ENCODE measurements at regions not wholly inside any gene's neighbourhood (a gene's known extent, or its start where the extent isn't known, plus 50 kb on each side); places are given as distances from the start of the nearest gene placed in this dataset.

DNA sequence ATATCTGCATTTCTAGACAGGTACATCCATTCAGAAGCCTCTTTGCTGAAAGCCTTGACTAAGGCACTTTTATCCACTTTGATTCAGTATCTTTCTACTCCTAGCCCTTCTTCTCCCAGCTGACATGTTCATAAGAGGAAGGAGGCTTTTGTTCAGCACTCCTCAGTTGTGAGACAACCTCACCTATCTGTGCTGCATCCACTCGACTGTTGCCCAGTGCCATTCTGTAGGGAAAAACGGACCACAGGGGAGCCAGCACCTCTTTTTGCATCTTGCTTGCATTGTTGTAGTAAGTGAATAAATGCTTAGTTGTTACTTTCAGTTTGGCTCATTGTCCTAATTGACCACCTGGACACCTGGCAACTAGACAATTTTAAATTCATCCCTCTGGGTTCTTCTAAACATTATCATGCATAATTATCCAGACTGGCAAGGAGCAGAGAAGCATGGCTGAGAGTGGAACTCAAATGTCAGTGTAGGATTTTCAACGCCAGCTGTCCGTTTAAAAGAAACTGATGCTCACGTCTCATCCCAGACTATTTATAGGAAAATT, 83.8 kb upstream of the BOD1L1 start:
- H3K27ac ChIP-seq (ENCODE audit: low read depth in 2 of 2, low read length in 2 of 2) = no peak overlapping the region
- intact Hi-C loops (cut with DNase I) = no loop called here
- FAIRE-seq (no peak), DNase-seq (no peak)
- peaks cover 0 to 19% (median 6%) of the 10 kb centered on the region in 3 donors for H3K4me1 ChIP-seq (ENCODE audit: control insufficient read depth in 2 of 3, insufficient read depth in 2 of 3, low read depth in 1 of 3, low read length in 3 of 3)
- no peak overlapping the region for H3K9ac ChIP-seq (ENCODE audit: low read length in 3 of 3)
- no peaks in the 10 kb centered on the region for H3K36me3 ChIP-seq (ENCODE audit: control insufficient read depth in 2 of 3, insufficient read depth in 3 of 3, low read length in 3 of 3)
- H3K27me3 ChIP-seq (ENCODE audit: control insufficient read depth, insufficient read depth, low read length) = no peaks in the 10 kb centered on the region
- no peaks in the 10 kb centered on the region for H3K9me3 ChIP-seq (ENCODE audit: control insufficient read depth in 2 of 3, insufficient read depth in 1 of 3, low read length in 3 of 3)
- no peak overlapping the region for H3K4me3 ChIP-seq (ENCODE audit: low read length in 3 of 3)
- TF ChIP-seq, protein P1, sequence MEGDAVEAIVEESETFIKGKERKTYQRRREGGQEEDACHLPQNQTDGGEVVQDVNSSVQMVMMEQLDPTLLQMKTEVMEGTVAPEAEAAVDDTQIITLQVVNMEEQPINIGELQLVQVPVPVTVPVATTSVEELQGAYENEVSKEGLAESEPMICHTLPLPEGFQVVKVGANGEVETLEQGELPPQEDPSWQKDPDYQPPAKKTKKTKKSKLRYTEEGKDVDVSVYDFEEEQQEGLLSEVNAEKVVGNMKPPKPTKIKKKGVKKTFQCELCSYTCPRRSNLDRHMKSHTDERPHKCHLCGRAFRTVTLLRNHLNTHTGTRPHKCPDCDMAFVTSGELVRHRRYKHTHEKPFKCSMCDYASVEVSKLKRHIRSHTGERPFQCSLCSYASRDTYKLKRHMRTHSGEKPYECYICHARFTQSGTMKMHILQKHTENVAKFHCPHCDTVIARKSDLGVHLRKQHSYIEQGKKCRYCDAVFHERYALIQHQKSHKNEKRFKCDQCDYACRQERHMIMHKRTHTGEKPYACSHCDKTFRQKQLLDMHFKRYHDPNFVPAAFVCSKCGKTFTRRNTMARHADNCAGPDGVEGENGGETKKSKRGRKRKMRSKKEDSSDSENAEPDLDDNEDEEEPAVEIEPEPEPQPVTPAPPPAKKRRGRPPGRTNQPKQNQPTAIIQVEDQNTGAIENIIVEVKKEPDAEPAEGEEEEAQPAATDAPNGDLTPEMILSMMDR (IDR thresholded peaks at IDR 0.05; ENCODE audit: borderline replicate concordance, extremely low read depth, insufficient read depth) = no peak

DNA sequence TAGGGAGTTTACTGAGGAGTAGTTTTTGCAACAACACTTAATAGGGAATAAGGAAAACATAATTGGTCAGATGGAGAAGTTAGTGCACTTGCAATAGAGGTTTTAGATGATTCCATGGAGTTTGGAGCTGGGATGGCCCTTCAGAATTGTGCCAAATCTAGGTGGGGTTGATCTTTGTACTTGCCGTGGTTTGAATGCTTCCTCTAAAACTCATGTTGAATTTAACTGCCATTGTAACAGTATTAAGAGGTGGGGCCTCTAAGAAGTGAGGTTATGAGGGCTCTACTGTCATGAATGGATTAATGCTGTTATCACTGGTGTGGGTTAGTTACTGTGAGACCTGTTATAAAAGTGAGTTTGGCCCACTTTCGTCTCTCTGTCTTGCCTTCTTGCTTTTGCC, 94.4 kb upstream of the BOD1L1 start:
- Histone ChIP-seq H3K27ac (ENCODE audit: low read depth in 2 of 2, low read length in 2 of 2) (no peak overlapping the region), H3K27me3 (ENCODE audit: control insufficient read depth, insufficient read depth, low read length) (no peaks in the 10 kb centered on the region), H3K4me1 (ENCODE audit: control insufficient read depth in 2 of 3, insufficient read depth in 2 of 3, low read depth in 1 of 3, low read length in 3 of 3) (no peaks in the 10 kb centered on the region), H3K9me3 (ENCODE audit: control insufficient read depth in 2 of 3, insufficient read depth in 1 of 3, low read length in 3 of 3) (no peaks in the 10 kb centered on the region), H3K9ac (ENCODE audit: low read length in 3 of 3) (no peak overlapping the region), H3K4me3 (ENCODE audit: low read length in 3 of 3) (no peak overlapping the region), H3K36me3 (ENCODE audit: control insufficient read depth in 2 of 3, insufficient read depth in 3 of 3, low read length in 3 of 3) (no peaks in the 10 kb centered on the region)
- FAIRE-seq (no peak), DNase-seq (no peak)
- intact Hi-C loops (cut with DNase I) = no loop called here
- TF ChIP-seq, protein P1 (IDR thresholded peaks at IDR 0.05; ENCODE audit: borderline replicate concordance, extremely low read depth, insufficient read depth) = no peak

DNA sequence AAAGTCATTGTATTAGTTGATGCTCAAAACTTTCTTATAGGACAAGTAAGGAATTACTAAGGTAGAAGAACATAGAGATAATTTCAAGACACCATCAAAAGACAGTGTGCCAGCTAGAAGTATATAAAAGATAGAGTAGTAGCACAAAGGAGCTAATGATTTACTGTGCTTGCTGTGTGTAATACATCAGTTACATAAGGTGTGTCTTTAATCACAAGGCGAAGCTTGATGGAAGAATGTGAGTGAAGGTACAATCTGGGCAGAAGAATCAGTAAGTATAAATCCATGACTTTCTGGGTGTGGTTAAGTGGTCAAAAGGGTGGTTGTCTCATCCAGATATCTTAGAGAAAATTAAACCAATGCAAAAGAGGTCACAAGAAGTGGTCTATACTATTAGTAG, 95.1 kb upstream of the BOD1L1 start:
- DNase-seq = no peak
- Histone ChIP-seq H3K9me3 (ENCODE audit: control insufficient read depth in 2 of 3, insufficient read depth in 1 of 3, low read length in 3 of 3) (no peaks in the 10 kb centered on the region), H3K4me3 (ENCODE audit: low read length in 3 of 3) (no peak overlapping the region), H3K9ac (ENCODE audit: low read length in 3 of 3) (no peak overlapping the region), H3K27me3 (ENCODE audit: control insufficient read depth, insufficient read depth, low read length) (no peaks in the 10 kb centered on the region), H3K4me1 (ENCODE audit: control insufficient read depth in 2 of 3, insufficient read depth in 2 of 3, low read depth in 1 of 3, low read length in 3 of 3) (no peaks in the 10 kb centered on the region), H3K36me3 (ENCODE audit: control insufficient read depth in 2 of 3, insufficient read depth in 3 of 3, low read length in 3 of 3) (no peaks in the 10 kb centered on the region), H3K27ac (ENCODE audit: low read depth in 2 of 2, low read length in 2 of 2) (no peak overlapping the region)
- no peak for FAIRE-seq
- TF ChIP-seq, protein P1 (IDR thresholded peaks at IDR 0.05; ENCODE audit: borderline replicate concordance, extremely low read depth, insufficient read depth) = no peak
- intact Hi-C loops (cut with DNase I) = no loop called here

DNA sequence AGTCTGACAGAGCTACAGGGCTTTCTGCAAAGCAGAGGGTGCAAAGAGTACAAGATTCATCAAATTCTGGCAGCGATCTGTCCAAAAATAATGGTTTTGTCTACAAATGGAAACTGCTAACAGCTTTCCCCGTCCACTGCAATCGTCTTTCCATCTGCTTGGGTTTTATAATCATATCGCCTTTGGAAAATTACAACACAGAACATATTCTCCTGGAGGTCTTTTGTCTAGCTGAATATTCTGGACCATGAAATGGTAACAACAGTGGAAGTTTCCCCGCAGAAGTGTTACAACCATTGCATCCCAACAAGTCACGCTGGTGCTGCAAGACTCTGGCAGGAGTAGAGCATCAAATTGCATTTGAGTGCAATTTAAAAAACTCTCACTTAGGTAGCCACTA, 101.2 kb upstream of the BOD1L1 start:
- Histone ChIP-seq H3K9me3 (ENCODE audit: control insufficient read depth in 2 of 3, insufficient read depth in 1 of 3, low read length in 3 of 3) (no peaks in the 10 kb centered on the region), H3K9ac (ENCODE audit: low read length in 3 of 3) (no peak overlapping the region), H3K27me3 (ENCODE audit: control insufficient read depth, insufficient read depth, low read length) (no peaks in the 10 kb centered on the region), H3K4me1 (ENCODE audit: control insufficient read depth in 2 of 3, insufficient read depth in 2 of 3, low read depth in 1 of 3, low read length in 3 of 3) (no peaks in the 10 kb centered on the region), H3K4me3 (ENCODE audit: low read length in 3 of 3) (no peak overlapping the region), H3K27ac (ENCODE audit: low read depth in 2 of 2, low read length in 2 of 2) (no peak overlapping the region), H3K36me3 (ENCODE audit: control insufficient read depth in 2 of 3, insufficient read depth in 3 of 3, low read length in 3 of 3) (no peaks in the 10 kb centered on the region)
- no peak for DNase-seq
- TF ChIP-seq, protein P1 (IDR thresholded peaks at IDR 0.05; ENCODE audit: borderline replicate concordance, extremely low read depth, insufficient read depth) = no peak
- no peak for FAIRE-seq
- intact Hi-C loops (cut with DNase I) = no loop called here
